ENCODE measurements at regions not wholly inside any gene's neighbourhood (a gene's known extent, or its start where the extent isn't known, plus 50 kb on each side); places are given as distances from the start of the nearest gene placed in this dataset.

DNA sequence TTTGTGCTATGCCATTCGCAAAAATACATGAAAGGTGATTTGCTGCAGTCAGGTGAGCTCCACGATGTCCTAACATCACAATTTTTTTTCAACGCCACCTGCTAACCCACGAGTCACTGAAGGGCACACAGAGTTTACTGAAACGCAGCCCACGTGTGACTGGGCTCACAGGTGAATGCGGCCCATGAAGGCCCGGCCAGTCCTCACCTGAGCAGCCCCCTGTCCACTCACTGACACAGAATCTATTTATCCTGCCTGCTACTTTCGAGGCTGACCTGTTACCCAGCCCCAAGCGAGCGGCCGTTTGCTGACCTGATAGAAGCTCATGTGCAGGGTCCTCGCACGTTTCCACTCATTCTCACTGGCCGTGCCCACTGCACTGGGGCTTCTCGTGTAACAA lies 121.9 kb upstream of the SOX1 start:
- no peak overlapping the region for H3K27ac ChIP-seq
- no peak overlapping the region for H3K4me3 ChIP-seq

DNA sequence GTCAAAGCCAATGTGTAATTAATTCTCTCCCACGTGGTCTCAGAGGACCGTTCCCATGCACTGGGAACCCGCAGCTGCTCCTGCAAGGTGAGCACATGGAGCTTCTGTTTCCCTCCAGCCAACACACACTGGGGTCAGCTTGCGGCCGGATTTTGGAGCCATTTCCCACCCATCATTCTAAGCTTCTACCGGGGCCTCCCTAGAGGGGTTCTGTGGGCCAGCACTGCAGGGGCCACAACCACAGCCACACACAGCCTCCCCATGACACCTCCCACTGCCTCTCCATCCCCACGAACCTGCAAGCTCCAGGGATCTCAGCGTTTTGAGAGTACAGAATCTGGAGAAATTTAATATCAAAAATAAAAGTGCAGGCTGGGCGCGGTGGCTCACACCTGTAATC lies 120.7 kb upstream of the SOX1 start:
- Histone ChIP-seq H3K27ac (no peak overlapping the region), H3K4me3 (no peak overlapping the region)

DNA sequence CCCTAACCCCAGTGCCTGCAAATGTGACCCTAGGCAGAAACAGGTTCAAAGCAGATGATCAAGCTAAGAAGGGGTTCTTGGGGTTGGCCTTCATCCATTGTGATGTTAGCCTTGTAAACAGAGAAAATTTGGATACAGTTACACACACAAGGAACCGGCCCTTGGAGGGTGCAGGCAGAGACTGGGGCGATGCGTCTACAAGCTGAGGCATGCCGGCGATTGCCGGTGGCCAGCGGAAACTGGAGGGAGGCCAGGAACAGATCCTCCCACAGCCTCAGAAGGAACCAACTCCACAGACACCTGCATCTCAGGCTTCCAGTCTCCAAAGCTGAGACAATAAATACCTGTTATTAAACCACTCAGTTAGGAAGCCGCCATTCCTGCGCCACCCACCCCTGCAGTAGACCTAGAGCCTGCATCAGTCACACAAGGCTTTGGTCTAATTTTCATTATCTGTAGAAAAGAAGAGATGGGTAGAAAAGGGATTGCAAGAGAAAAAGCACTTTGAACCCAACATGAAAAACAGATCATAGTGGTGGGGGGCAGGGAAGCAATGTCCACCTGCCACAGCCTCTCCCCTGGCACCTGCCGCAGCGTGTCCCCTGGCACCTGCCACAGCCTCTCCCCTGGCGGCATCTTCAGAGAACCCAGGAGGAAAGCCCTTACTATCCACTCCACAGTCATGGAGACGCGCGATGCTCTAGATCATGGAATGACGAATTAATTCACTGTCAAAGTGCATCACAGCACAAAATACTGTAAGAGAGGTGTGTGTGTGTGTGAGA lies 119.7 kb upstream of the SOX1 start:
- Histone ChIP-seq H3K27ac (no peak overlapping the region), H3K4me3 (no peak overlapping the region)

DNA sequence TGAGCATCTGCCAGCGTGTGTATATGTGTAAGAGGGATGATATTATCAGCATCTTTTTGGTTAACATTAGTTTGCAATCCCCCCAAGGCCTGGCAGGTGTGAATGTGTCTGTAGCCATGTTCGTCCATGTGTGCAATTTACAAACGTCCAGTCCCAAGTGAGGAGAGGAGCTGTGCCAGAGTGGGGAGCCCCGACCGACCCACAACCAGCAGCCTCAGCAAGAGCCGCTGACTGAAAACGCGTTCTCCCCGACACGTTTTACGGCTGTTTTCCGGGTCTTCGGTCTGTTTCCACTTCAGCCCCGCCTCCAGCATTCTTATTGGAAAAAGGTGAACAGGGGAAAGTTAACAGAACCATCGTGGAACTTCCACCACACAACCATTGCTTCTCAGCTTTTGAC lies 119.1 kb upstream of the SOX1 start:
- H3K27ac ChIP-seq = no peak overlapping the region

DNA sequence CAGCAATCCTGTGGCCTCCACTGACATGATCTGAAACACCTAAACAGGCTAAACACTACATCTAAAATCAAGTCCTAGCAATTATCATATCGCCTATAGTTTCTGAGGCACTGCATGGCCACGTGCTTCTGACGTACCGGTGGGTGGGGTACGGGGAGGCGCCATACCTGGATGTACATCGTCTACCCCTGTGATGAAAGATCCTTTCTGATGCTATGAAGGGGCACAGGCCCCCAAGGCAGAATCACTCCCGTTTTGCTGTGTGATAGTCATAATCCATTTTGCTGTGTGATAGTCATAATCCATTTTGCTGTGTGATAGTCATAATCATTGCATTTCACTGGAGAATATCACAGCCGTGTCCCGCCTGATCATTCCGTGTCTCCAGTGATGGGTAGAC lies 118.7 kb upstream of the SOX1 start:
- Histone ChIP-seq H3K27ac (no peak overlapping the region), H3K4me3 (no peak overlapping the region)

More for the DNA sequence above, 119.1 kb upstream of the SOX1 start:
- H3K4me3 ChIP-seq = no peak overlapping the region

DNA sequence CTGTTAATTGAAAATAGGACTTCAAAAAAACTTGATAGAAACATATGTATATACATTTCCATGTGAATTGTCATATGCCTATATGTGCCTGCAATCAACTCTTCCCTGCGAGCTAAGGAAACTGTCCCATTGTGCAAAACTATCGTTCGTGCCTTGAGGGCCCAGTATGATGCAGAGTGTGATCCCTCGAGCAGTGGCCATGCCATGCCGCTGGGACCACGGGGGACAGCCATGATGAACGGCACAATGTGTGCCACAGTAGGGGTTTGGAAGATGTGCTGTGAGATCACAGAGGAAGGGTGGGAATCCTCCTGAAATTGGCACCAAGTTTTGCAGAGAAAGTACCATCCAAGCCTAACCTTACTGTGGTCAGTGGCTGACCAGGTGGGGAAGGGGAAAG lies 118.1 kb upstream of the SOX1 start:
- no peak overlapping the region for H3K4me3 ChIP-seq
- H3K27ac ChIP-seq = no peak overlapping the region

DNA sequence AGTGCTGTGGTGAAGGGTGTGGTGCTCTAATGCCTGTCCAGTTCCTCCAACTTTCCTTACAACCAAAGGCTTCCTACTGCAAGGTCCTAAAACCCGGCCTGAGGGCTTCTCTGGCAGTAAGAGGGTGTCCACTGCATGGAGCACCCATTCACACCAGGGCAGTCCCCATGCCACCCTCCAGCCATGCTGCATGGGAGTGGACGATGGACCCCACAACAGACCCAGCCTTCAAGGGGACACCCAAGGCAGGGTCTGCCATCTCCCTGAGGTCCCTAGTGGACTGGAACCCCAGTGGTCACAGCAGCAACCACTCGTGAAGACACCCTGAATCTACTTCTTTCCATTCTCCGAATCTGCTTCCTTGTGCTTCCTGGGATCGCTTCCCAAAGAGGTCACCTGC lies 117.6 kb upstream of the SOX1 start:
- Histone ChIP-seq H3K27ac (no peak overlapping the region), H3K4me3 (no peak overlapping the region)

DNA sequence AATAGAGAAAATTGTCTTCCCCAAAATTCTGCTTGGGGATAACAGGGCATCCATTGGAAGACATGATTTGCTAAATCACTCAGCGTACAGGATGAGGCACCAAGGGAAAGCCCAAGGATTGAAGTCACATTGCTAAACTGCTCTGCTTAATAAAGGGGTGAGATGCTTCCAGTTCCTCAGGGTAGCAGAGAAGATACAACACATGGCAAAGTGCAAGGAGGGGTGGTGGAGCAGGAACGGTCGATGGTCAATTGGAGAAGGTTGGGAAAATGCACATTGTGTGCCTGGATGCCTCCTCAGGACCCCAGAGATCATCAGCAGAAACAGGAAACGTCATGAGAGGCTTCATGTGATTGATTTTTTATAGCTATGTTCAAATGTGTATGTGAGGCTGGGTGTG lies 116.3 kb upstream of the SOX1 start:
- Histone ChIP-seq H3K27ac (no peak overlapping the region), H3K4me3 (no peak overlapping the region)

DNA sequence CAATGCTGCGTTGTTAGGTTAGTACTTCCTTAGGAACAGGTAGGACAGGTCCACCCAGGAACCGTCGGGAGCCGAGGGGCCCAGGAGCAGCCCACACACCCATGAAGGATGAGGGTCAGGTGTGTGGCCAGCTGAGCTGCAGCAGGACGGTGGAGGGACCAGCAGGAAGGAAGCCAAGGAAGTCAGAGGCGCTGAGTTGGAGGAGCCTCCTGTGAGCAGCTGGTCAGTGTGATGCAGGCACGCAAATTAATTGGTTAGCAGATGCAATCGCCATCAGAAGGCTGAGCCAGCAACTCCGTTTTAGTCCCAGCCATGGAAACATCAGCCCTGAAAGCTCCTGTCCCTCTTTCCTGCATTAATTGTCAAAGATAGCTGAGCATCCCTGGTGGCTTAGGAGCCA lies 114.9 kb upstream of the SOX1 start:
- no peak overlapping the region for H3K27ac ChIP-seq
- no peak overlapping the region for H3K4me3 ChIP-seq

DNA sequence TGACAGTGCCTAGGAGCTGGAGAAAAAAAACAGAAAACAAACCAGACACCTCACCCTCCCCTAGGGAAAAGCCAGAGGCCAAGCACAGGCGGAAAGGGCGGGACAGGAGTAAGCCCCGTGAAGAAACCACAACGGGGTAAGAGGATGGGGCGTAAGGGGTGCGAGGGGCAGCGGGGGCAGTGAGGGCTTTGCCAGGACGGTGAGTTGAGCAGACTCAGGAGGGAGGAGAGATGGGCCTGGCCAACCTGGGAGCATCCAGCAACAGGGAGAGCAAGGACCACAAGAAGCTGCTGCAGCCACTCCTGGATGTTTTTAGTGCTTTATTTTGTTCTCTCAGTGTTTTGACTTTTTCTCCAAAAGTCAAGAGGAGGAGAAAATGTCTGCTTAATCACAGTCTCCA lies 114.1 kb upstream of the SOX1 start:
- Histone ChIP-seq H3K27ac (no peak overlapping the region), H3K4me3 (no peak overlapping the region)

DNA sequence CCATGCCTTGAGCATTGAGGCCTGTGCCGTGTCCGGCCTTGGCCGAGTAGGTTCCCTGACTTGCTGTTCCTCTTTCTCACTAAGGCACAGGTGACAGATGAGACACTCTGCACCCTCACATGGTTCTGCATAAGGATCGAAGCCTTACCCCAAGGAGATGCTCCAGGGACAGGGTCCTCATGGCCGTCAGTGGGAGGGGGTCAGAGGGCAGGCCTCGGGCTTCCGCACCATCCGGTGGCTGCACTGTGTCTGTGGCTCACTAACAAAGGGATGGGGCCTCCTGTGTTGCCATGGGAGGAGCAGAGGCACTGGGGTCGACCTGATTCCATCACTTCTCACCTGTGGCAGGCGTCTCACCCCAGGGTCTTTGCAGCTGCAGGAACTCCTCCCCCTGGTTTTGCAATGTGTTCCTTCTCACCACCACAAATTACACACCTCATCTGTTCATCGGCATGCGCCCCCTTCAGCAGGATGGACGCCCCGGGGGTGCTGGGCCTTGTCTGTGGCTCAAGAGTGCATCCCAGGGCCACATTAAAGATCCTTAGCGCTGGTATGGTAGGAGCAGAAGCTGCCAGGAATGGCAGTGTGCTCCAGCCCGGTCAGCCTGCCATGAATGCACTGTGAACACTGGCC lies 113.3 kb upstream of the SOX1 start:
- no peak overlapping the region for H3K4me3 ChIP-seq
- no peak overlapping the region for H3K27ac ChIP-seq

DNA sequence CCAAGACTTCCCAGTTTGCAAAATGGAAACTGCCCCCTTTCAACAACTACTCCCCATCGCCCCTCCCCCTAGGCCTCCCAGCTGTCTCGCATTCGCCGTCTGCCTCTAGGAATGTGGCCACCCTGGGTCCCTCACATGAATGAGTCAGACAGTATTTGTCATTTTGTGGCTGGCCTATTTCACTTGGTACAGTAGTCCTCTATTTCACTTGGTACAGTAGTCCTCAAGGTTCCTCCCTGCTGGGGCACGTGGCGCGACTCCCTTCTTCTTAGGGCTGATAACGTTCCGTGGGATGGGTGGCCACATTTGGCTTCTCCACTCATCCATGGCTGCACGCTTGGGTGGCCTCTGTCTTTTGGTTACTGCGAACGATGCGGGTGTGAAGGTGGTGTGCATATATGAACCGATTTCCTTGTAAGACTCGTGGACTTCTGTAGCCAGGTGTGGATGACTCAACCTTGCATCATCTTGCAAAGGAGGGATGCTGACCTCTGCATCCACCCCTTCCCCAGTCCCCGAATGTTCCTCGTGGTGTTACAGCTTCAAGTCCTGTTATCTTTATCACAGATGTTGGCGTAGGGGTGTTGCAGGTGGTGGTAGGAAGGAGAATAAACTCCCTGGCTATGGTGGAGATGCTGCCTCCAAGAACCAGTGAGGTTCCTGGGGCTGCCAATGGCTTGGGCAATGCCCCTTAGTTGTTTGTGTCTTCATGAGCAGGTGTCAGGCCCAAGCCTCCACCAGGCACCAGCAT lies 112.1 kb upstream of the SOX1 start:
- H3K4me3 ChIP-seq = no peak overlapping the region
- H3K27ac ChIP-seq = no peak overlapping the region

DNA sequence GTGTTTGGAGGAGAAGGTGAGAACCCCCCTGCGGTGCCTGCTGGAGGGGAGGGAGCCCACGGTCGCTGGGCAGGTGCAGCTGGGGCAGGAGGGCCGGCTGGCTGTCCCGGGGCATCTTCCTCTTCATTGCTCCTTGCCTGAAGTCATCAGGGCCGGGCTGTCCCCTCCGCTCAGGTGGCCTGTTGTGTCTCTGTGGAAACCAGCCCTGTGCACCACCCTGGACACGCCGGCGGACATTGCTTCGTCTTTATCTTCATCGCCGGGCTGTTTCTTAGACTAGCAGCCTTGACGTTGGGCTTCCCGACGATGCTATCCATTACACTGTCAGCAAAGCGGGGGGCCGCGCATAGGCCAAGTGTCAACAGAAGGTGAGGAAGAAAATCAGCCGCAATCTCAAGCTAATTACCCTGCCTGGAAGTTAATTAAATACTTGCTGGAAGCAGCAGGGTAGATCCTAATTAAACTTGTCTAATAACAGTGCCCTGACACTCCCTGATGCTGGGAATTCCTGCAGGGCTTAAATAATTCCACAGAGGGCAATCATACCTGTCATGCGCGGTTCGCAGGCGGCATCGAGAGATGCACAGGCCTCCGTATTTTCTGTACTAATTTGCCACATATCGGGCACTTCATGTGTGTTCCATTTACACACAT lies 111.4 kb upstream of the SOX1 start:
- Histone ChIP-seq H3K4me3 (no peak overlapping the region), H3K27ac (no peak overlapping the region)

DNA sequence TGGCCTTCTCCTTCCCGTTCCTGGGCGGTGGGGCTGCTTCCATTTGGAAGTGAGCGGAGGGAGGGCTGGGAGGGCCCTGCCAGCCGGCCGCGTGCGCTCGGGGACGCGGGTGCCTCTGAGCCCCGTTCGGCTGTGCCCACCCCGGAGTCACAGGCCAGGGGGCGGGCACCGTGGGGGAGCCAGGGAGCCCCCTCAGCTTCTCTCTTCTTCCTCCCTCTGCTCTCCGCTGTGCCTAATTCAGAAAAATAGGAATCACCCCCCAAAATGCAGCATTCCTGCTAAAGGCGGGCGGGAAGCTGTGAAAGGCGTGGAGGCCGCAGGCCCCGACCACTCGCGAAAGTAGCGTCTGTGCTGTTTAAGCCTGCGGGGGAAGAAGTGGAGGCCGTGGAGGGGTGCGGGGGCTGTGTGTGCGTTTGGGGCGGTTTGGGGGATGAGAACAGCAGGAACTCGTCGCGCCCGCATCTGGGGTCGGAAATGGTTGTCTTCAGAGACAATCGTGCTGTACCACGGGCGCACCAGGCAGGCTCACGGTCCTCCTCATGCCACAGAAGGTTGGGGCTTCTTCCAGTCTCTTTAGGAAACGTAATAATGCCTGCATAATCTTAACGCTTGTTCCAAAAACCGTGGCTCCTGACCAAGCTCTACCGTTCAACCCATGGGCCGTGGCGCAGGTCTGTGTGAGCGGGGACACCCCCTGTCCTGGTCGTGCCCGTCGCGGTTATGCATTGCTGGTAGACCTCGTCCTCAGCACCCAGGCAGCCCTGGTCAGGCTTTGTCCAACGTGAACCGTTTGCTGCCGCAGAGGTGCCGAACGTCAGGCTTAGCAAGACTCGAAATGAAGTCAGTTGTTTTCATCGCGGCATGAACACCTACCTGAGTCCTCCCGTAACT lies 110.4 kb upstream of the SOX1 start:
- no peak overlapping the region for H3K4me3 ChIP-seq
- no peak overlapping the region for H3K27ac ChIP-seq

DNA sequence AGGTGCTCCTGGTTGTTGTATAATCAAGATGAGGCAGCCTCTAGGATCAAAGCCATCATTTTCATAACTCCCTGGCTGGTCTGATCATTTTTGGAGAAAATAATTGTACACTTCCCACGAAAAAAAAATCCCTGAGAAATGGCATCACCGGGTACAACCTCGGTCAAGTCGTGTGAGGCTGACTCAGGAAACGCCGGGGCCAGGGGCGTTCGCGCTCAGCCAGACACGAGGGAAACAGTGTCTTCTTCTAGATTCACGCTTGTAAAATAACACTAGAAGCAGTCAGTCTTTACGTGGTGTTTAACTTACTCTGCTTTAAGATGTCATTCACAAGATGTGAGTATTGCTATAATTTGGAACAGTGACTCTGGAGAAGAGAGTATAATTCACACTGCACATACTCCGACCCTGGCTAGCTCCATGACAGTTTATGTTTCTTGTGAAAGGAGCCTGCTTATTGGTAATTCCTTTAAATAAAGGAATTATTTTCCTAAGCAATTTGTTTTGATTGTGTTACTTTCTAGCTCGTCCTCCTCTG lies 109.0 kb upstream of the SOX1 start:
- Histone ChIP-seq H3K4me3 (no peak overlapping the region), H3K27ac (no peak overlapping the region)

DNA sequence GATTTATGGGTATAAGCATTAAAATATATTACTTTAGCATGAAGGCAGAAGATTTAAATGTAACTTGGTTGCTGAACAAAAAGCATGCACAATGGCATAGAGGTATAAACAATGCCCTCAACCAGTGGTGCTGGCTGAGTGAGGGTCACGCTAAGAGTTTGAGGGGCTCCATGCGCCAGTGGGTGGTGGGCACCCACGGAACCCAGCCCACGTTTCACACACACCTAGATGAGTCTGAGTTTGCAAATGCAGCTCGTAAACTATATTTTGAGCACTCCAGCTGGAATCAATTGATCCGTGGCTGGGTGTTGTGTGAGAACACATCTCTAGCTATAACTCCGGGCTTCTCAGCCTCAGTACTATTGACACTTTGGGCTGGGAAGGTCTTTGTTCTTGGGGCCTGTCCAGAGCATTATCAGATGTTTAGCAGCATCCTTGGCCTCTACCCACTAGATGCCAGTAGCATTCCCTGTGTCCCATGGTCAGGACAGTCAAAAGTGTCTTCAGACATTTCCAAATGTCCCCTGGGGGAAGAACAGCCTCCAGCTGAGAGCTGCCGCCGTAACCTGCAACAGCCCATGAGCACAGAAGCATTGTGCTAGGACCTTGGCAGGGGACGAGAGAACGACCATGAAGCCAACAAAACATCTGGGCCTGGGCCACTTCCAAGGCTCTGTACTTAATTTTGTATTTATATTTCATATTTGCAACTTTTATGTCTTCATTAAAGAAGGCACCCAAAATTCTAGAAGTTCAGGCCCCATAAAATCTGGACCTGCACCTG lies 108.1 kb upstream of the SOX1 start:
- H3K4me3 ChIP-seq = no peak overlapping the region
- no peak overlapping the region for H3K27ac ChIP-seq

DNA sequence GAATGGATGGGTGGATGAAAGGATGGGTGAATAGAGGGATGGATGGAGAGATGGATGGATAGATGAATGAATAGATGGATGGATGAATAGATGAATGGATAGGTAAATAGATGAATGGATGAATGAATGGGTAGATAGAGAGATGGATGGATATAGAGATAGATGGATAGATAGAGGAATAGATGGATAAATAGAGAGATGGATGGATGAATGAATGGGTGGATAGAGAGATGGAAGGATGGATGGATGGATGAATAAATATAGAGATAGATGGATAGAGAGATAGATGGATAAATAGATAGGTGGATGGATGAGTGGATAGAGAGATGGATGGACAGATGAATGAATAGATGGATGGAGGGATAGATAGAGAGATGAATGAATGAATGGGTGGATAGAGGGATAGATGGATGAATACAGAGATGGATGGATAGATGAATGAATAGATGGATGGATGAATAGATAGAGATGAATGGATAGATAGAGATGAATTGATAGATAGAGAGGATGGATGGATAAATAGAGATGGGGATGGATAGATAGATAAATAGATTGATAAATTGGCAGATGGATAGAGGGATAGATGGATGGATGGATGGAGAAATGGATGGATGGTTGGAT lies 106.7 kb upstream of the SOX1 start:
- Histone ChIP-seq H3K27ac (no peak overlapping the region), H3K4me3 (no peak overlapping the region)

DNA sequence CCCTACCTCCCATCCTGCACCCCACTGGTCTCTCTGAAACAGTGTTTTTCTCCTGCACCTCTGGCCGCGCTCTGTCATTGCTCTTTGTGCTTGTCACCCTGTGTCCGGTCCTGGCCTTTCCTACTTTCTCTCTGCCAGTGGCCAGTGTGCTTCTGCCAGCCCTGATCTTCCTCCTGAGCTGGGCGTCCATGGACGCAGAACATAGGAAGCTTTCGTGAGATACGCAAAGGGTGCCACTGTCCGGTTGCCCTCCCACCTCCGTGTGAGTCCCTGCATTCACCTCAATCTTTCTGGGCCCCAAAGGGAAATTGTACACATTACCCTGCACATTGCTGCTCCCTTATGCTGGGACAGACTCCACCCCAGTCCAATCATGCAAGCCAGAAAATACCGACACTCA lies 105.7 kb upstream of the SOX1 start:
- H3K27ac ChIP-seq = no peak overlapping the region
- no peak overlapping the region for H3K4me3 ChIP-seq

Data from skin epidermis (tissue), 12 donors.